Liver (tissue), 8 donors: ENCODE measurements at regions not wholly inside any gene's neighbourhood (a gene's known extent, or its start where the extent isn't known, plus 50 kb on each side); places are given as distances from the start of the nearest gene placed in this dataset.

Source experiments
- DNase-seq: peaks from one replicate; pipeline ENCODE4 v3.0.0-alpha.2; 2017; ENCODE audit warnings: low spot score
- H3K27ac ChIP-seq, 2 donors: one replicate each; pipeline ENCODE4 v1.7.0; 2013; ENCODE audit warnings: inconsistent platforms in 2 of 2, low read length in 2 of 2, control low read depth in 1 of 2, low read depth in 1 of 2, mild to moderate bottlenecking in 1 of 2
- H3K27me3 ChIP-seq, 4 donors: one replicate each; pipeline versions ENCODE4 v1.6.1 to v1.7.0; 2013; ENCODE audit warnings: low read length in 3 of 4, inconsistent platforms in 1 of 4, mild to moderate bottlenecking in 1 of 4, moderate library complexity in 1 of 4; ENCODE audit not compliant: control insufficient read depth in 4 of 4, insufficient read depth in 4 of 4
- H3K36me3 ChIP-seq, 4 donors: one replicate each; pipeline versions ENCODE4 v1.6.1 to v1.7.0; 2013; ENCODE audit warnings: low read length in 3 of 4, mild to moderate bottlenecking in 3 of 4, low read depth in 1 of 4, moderate library complexity in 1 of 4; ENCODE audit not compliant: control insufficient read depth in 4 of 4, insufficient read depth in 3 of 4
- H3K4me1 ChIP-seq, 4 donors: one replicate each; pipeline versions ENCODE4 v1.6.1 to v1.7.0; 2013; ENCODE audit warnings: low read length in 3 of 4, mild to moderate bottlenecking in 3 of 4, moderate library complexity in 1 of 4; ENCODE audit not compliant: control insufficient read depth in 4 of 4, insufficient read depth in 4 of 4
- H3K4me3 ChIP-seq, 3 donors: one replicate each; pipeline versions ENCODE4 v1.6.1 to v1.7.0; 2013; ENCODE audit warnings: low read length in 3 of 3, control low read depth in 1 of 3, low read depth in 1 of 3, mild to moderate bottlenecking in 1 of 3
- H3K9ac ChIP-seq, 2 donors: one replicate each; pipeline ENCODE4 v1.7.0; 2013; ENCODE audit warnings: low read length in 2 of 2, mild to moderate bottlenecking in 2 of 2, moderate library complexity in 2 of 2, control low read depth in 1 of 2, low read depth in 1 of 2
- H3K9me3 ChIP-seq, 4 donors: one replicate each; pipeline versions ENCODE4 v1.6.1 to v1.7.0; 2013; ENCODE audit warnings: low read length in 3 of 4; ENCODE audit not compliant: control insufficient read depth in 4 of 4
- EGR1 ChIP-seq, 2 donors: IDR thresholded peaks; 2 replicates each; pipeline ENCODE4 v1.6.1; 2016 to 2018; ENCODE audit warnings: antibody characterized with exemption in 2 of 2, low read depth in 2 of 2
- FOXA1 ChIP-seq: IDR thresholded peaks from 2 replicates; pipeline ENCODE4 v1.6.1; 2016; ENCODE audit warnings: antibody characterized with exemption
- FOXA2 ChIP-seq: IDR thresholded peaks from 2 replicates; pipeline ENCODE4 v1.6.1; 2016; ENCODE audit warnings: antibody characterized with exemption
- GABPA ChIP-seq, 2 donors: IDR thresholded peaks in 1 of 2; conservative IDR thresholded peaks in 1 of 2; 2 replicates each; pipeline ENCODE4 v1.6.1; 2016; ENCODE audit warnings: antibody characterized with exemption in 2 of 2, mild to moderate bottlenecking in 1 of 2, moderate library complexity in 1 of 2
- HNF4A ChIP-seq, 2 donors: conservative IDR thresholded peaks; 2 replicates each; pipeline ENCODE4 v1.6.1; 2016; ENCODE audit warnings: antibody characterized with exemption in 2 of 2, mild to moderate bottlenecking in 2 of 2
- HNF4G ChIP-seq: IDR thresholded peaks from 2 replicates; pipeline ENCODE4 v1.6.1; 2016; ENCODE audit warnings: antibody characterized with exemption
- JUND ChIP-seq, 2 donors: IDR thresholded peaks; 2 replicates each; pipeline ENCODE4 v1.6.1; 2016; ENCODE audit warnings: antibody characterized with exemption in 2 of 2
- NR2F2 ChIP-seq: IDR thresholded peaks from 2 replicates; pipeline ENCODE4 v1.6.1; 2016; ENCODE audit warnings: antibody characterized with exemption
- RAD21 ChIP-seq, 2 donors: IDR thresholded peaks; 2 replicates each; pipeline ENCODE4 v1.6.1; 2016; ENCODE audit warnings: antibody characterized with exemption in 2 of 2, mild to moderate bottlenecking in 2 of 2
- RXRA ChIP-seq, 2 donors: IDR thresholded peaks; 2 replicates each; pipeline ENCODE4 v1.6.1; 2017 to 2018; ENCODE audit warnings: antibody characterized with exemption in 2 of 2, mild to moderate bottlenecking in 1 of 2
- SP1 ChIP-seq: IDR thresholded peaks from 2 replicates; pipeline ENCODE4 v1.6.1; 2018; ENCODE audit warnings: antibody characterized with exemption, mild to moderate bottlenecking
- YY1 ChIP-seq: IDR thresholded peaks from 2 replicates; pipeline ENCODE4 v1.6.1; 2016; ENCODE audit warnings: antibody characterized with exemption, mild to moderate bottlenecking
- WGBS: extraction: QIAGEN DNeasy Blood & Tissue Kit; methylation state at CpG from one replicate; pipeline ENCODE4 v1.1.7; 2013; 5-methylcytosine and 5-hydroxymethylcytosine counted together
- TF ChIP-seq, protein P1 (sequence below): IDR thresholded peaks from 2 replicates; pipeline ENCODE4 v1.6.1; 2016; ENCODE audit warnings: antibody characterized with exemption, mild to moderate bottlenecking
- TF ChIP-seq, protein P2 (sequence below): fragments of 150-350 bp; IDR thresholded peaks from 2 replicates; pipeline ENCODE4 v1.5.1; 2017; ENCODE audit warnings: improper control_type of control experiment, low read depth, low read length; ENCODE audit not compliant: missing input control
- donor health status: healthy.
- donor health status: healthy.
- donor health status: healthy.
- donor health status: healthy.
- donor health status: healthy.

DNA sequence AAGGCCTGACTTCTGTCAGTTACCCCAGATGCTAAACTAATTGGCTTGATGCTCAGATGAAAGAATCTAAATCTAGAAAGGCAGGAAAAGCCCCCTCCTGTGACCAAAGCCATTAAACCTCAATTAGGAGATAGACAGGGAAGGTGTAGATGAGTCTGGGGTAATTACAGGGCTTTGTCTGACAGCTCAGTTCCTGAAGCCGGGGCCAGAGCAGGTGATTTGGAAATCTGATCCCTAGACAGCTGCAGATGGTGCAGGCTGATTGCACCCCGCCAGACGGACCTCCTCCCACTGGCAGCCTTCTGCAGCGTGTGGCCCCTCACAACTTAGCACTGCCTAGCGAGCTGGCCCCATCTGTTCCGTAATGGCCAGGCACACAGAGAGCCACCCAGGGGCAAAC, 395.1 kb downstream of the HLX start:
- Histone ChIP-seq H3K36me3 (no peaks in the 10 kb centered on the region), H3K4me1 (no peaks in the 10 kb centered on the region), H3K27me3 (no peaks in the 10 kb centered on the region), H3K9ac (no peak overlapping the region), H3K9me3 (no peaks in the 10 kb centered on the region), H3K4me3 (no peak overlapping the region), H3K27ac (no peak overlapping the region)
- TF ChIP-seq, protein P1, sequence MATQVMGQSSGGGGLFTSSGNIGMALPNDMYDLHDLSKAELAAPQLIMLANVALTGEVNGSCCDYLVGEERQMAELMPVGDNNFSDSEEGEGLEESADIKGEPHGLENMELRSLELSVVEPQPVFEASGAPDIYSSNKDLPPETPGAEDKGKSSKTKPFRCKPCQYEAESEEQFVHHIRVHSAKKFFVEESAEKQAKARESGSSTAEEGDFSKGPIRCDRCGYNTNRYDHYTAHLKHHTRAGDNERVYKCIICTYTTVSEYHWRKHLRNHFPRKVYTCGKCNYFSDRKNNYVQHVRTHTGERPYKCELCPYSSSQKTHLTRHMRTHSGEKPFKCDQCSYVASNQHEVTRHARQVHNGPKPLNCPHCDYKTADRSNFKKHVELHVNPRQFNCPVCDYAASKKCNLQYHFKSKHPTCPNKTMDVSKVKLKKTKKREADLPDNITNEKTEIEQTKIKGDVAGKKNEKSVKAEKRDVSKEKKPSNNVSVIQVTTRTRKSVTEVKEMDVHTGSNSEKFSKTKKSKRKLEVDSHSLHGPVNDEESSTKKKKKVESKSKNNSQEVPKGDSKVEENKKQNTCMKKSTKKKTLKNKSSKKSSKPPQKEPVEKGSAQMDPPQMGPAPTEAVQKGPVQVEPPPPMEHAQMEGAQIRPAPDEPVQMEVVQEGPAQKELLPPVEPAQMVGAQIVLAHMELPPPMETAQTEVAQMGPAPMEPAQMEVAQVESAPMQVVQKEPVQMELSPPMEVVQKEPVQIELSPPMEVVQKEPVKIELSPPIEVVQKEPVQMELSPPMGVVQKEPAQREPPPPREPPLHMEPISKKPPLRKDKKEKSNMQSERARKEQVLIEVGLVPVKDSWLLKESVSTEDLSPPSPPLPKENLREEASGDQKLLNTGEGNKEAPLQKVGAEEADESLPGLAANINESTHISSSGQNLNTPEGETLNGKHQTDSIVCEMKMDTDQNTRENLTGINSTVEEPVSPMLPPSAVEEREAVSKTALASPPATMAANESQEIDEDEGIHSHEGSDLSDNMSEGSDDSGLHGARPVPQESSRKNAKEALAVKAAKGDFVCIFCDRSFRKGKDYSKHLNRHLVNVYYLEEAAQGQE: no peak
- TF ChIP-seq GABPA (IDR thresholded peaks at IDR 0.05 in 1 of 2, conservative IDR thresholded peaks at IDR 0.05 in 1 of 2) (no peak), FOXA1 (no peak), RAD21 (IDR thresholded peaks at IDR 0.05) (no peak), JUND (IDR thresholded peaks at IDR 0.05) (no peak), SP1 (no peak), YY1 (no peak), HNF4A (conservative IDR thresholded peaks at IDR 0.05) (no peak)
- TF ChIP-seq, protein P2, sequence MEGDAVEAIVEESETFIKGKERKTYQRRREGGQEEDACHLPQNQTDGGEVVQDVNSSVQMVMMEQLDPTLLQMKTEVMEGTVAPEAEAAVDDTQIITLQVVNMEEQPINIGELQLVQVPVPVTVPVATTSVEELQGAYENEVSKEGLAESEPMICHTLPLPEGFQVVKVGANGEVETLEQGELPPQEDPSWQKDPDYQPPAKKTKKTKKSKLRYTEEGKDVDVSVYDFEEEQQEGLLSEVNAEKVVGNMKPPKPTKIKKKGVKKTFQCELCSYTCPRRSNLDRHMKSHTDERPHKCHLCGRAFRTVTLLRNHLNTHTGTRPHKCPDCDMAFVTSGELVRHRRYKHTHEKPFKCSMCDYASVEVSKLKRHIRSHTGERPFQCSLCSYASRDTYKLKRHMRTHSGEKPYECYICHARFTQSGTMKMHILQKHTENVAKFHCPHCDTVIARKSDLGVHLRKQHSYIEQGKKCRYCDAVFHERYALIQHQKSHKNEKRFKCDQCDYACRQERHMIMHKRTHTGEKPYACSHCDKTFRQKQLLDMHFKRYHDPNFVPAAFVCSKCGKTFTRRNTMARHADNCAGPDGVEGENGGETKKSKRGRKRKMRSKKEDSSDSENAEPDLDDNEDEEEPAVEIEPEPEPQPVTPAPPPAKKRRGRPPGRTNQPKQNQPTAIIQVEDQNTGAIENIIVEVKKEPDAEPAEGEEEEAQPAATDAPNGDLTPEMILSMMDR: no peak
- DNase-seq: no peak
- WGBS: 91% methylated on average over 6 of the region's 6 CpGs

DNA sequence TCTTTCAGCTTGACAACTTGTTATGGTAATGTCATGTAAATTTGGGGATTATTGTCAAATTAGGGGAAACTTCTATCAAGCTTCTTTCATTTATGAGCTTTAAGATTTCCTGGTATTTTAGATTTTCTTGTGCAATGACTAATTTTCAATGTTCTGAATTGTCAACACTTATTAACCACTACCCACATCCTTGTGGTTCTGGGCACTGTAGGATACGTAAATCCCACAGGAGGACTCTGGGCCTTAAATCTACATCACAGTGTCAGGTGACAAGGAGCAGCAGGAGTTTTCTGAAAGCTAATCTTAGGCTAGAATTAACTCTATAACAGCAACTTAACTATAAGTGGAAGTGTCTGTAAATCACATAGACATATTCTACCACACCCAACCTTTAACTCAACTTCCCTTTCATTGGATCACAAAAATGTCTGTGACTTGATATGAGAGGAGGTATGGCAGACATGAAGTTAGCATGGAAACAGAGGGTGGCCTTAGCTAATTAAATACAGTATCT, 397.7 kb downstream of the HLX start:
- no peak overlapping the region for H3K9ac ChIP-seq
- no peaks in the 10 kb centered on the region for H3K4me1 ChIP-seq
- no peak for TF ChIP-seq HNF4G
- TF ChIP-seq, protein P1: no peak
- no peak for TF ChIP-seq EGR1 (IDR thresholded peaks at IDR 0.05; ENCODE audit: low read depth in 2 of 2)
- TF ChIP-seq RAD21 (IDR thresholded peaks at IDR 0.05): no peak
- TF ChIP-seq, protein P2: no peak
- no peak for TF ChIP-seq RXRA (IDR thresholded peaks at IDR 0.05)
- no peak for TF ChIP-seq YY1
- no peak for TF ChIP-seq FOXA2
- TF ChIP-seq NR2F2: no peak
- no peak for TF ChIP-seq FOXA1
- no peak for TF ChIP-seq HNF4A (conservative IDR thresholded peaks at IDR 0.05)
- TF ChIP-seq SP1: no peak
- H3K9me3 ChIP-seq: no peaks in the 10 kb centered on the region
- no peaks in the 10 kb centered on the region for H3K27me3 ChIP-seq
- WGBS: 90% methylated on average over 1 of the region's 1 CpG
- no peak overlapping the region for H3K27ac ChIP-seq
- no peaks in the 10 kb centered on the region for H3K36me3 ChIP-seq
- no peak overlapping the region for H3K4me3 ChIP-seq
- no peak for DNase-seq
